Small intestine (tissue), 7 donors: ENCODE measurements at regions not wholly inside any gene's neighbourhood (a gene's known extent, or its start where the extent isn't known, plus 50 kb on each side); places are given as distances from the start of the nearest gene placed in this dataset.

Experiments
- DNase-seq, 2 donors: peaks; one replicate each; pipeline versions ENCODE4 v3.0.0 to v3.0.0-alpha.2; 2013
- FAIRE-seq: peaks from 2 replicates; lab custom pipeline; 2012; peaks lifted over from hg19 to GRCh38; lab: Jason Lieb, UNC
- H3K27ac ChIP-seq, 3 donors: one replicate each; pipeline ENCODE4 v1.5.1; 2013; ENCODE audit warnings: low read length in 2 of 3, mild to moderate bottlenecking in 2 of 3, control low read depth in 1 of 3, inconsistent platforms in 1 of 3, low read depth in 1 of 3, moderate library complexity in 1 of 3
- H3K27me3 ChIP-seq, 3 donors: one replicate each; pipeline ENCODE4 v1.6.1; 2013; ENCODE audit warnings: low read length in 3 of 3, inconsistent platforms in 1 of 3; ENCODE audit not compliant: control insufficient read depth in 3 of 3, insufficient read depth in 3 of 3
- H3K36me3 ChIP-seq, 3 donors: one replicate each; pipeline ENCODE4 v1.6.1; 2013; ENCODE audit warnings: low read length in 3 of 3, inconsistent platforms in 1 of 3, low read depth in 1 of 3, mild to moderate bottlenecking in 1 of 3, moderate library complexity in 1 of 3; ENCODE audit not compliant: control insufficient read depth in 3 of 3, insufficient read depth in 2 of 3
- H3K4me1 ChIP-seq, 3 donors: one replicate each; pipeline ENCODE4 v1.6.1; 2013; ENCODE audit warnings: low read length in 2 of 3, inconsistent platforms in 1 of 3, low read depth in 1 of 3, mild to moderate bottlenecking in 1 of 3, moderate library complexity in 1 of 3; ENCODE audit not compliant: control insufficient read depth in 3 of 3, insufficient read depth in 2 of 3
- H3K4me3 ChIP-seq, 3 donors: one replicate each; pipeline ENCODE4 v1.5.1; 2013; ENCODE audit warnings: low read length in 3 of 3, control low read depth in 1 of 3, inconsistent platforms in 1 of 3, low read depth in 1 of 3, mild to moderate bottlenecking in 1 of 3, moderate library complexity in 1 of 3
- H3K9me3 ChIP-seq, 2 donors: one replicate each; pipeline ENCODE4 v1.6.1; 2013; ENCODE audit warnings: low read depth in 1 of 2, low read length in 1 of 2; ENCODE audit not compliant: control insufficient read depth in 2 of 2, insufficient read depth in 1 of 2
- WGBS, 3 donors: extraction: QIAGEN DNeasy Blood & Tissue Kit; methylation state at CpG; one replicate each; pipeline ENCODE4 v1.1.7; 2013; 5-methylcytosine and 5-hydroxymethylcytosine counted together
- donor health status: healthy with polysubstance abuse.
- donor health status: control.
- donor health status: control.
- donor health status: Bipolar disorder and iron deficiency.
- donor health status: healthy.

GRCh38 chr3:127053026-127053425 is 70.1 kb downstream of the PLXNA1 start:
- H3K36me3 ChIP-seq = no peaks in the 10 kb centered on the region
- peaks cover 0 to 10% of the 10 kb centered on the region in 2 donors for H3K9me3 ChIP-seq
- FAIRE-seq (no peak), DNase-seq (no peak)
- H3K27me3 ChIP-seq = no peaks in the 10 kb centered on the region
- H3K4me3 ChIP-seq = no peak overlapping the region
- WGBS, 3 donors = 90 to 95% (median 92%) methylated on average over 6 of the region's 6 CpGs
- no peaks in the 10 kb centered on the region for H3K4me1 ChIP-seq
- H3K27ac ChIP-seq = no peak overlapping the region

- Histone ChIP-seq H3K9me3 (peaks cover 0 to 10% of the 10 kb centered on the region in 2 donors), H3K36me3 (no peaks in the 10 kb centered on the region), H3K27ac (no peak overlapping the region), H3K4me1 (no peaks in the 10 kb centered on the region), H3K4me3 (no peak overlapping the region), H3K27me3 (no peaks in the 10 kb centered on the region)
- FAIRE-seq (no peak), DNase-seq (no peak)
- 79 to 88% (median 86%) methylated on average over 5 of the region's 5 CpGs for WGBS, 3 donors
Measured at GRCh38 chr3:127053450-127053849, 70.5 kb downstream of the PLXNA1 start.

GRCh38 chr3:127053979-127054378 is 71.1 kb downstream of the PLXNA1 start:
- H3K4me1 ChIP-seq = no peaks in the 10 kb centered on the region
- H3K27ac ChIP-seq = no peak overlapping the region
- H3K27me3 ChIP-seq = no peaks in the 10 kb centered on the region
- DNase-seq = no peak
- FAIRE-seq = no peak
- H3K4me3 ChIP-seq = no peak overlapping the region
- 79 to 83% (median 82%) methylated on average over 4 of the region's 4 CpGs for WGBS, 3 donors
- peaks cover 0 to 10% of the 10 kb centered on the region in 2 donors for H3K9me3 ChIP-seq
- no peaks in the 10 kb centered on the region for H3K36me3 ChIP-seq

GRCh38 chr3:127056281-127056680 is 73.4 kb downstream of the PLXNA1 start:
- no peaks in the 10 kb centered on the region for H3K27me3 ChIP-seq
- no peak for DNase-seq
- WGBS, 3 donors = 85 to 89% (median 88%) methylated on average over 9 to 17 of the region's 17 CpGs
- no peaks in the 10 kb centered on the region for H3K4me1 ChIP-seq
- H3K9me3 ChIP-seq = peaks cover 0 to 5% of the 10 kb centered on the region in 2 donors
- no peak overlapping the region for H3K4me3 ChIP-seq
- no peak overlapping the region for H3K27ac ChIP-seq
- no peaks in the 10 kb centered on the region for H3K36me3 ChIP-seq
- FAIRE-seq = no peak

GRCh38 chr3:127056976-127057375 is 74.1 kb downstream of the PLXNA1 start:
- no peak for FAIRE-seq
- DNase-seq = no peak
- no peaks in the 10 kb centered on the region for H3K4me1 ChIP-seq
- H3K4me3 ChIP-seq = no peak overlapping the region
- peaks cover 0 to 3% (median 2%) of the 10 kb centered on the region in 3 donors for H3K27me3 ChIP-seq
- H3K9me3 ChIP-seq = peaks cover 0 to 5% of the 10 kb centered on the region in 2 donors
- 72 to 85% (median 84%) methylated on average over 2 of the region's 2 CpGs for WGBS, 3 donors
- no peak overlapping the region for H3K27ac ChIP-seq
- H3K36me3 ChIP-seq = no peaks in the 10 kb centered on the region

GRCh38 chr3:127059072-127059471 is 76.2 kb downstream of the PLXNA1 start:
- H3K36me3 ChIP-seq = no peaks in the 10 kb centered on the region
- 66 to 81% (median 71%) methylated on average over 4 of the region's 4 CpGs for WGBS, 3 donors
- H3K4me3 ChIP-seq = no peak overlapping the region
- H3K9me3 ChIP-seq = peaks cover 0 to 5% of the 10 kb centered on the region in 2 donors
- H3K27ac ChIP-seq = no peak overlapping the region
- DNase-seq (no peak), FAIRE-seq (no peak)
- peaks cover 0 to 5% (median 2%) of the 10 kb centered on the region in 3 donors for H3K27me3 ChIP-seq
- H3K4me1 ChIP-seq = no peaks in the 10 kb centered on the region

GRCh38 chr3:127061641-127062040 is 78.7 kb downstream of the PLXNA1 start:
- no peaks in the 10 kb centered on the region for H3K4me1 ChIP-seq
- WGBS, 3 donors = 49 to 66% (median 63%) methylated on average over 6 of the region's 6 CpGs
- no peak for DNase-seq
- H3K36me3 ChIP-seq = no peaks in the 10 kb centered on the region
- H3K27ac ChIP-seq = no peak overlapping the region
- H3K4me3 ChIP-seq = no peak overlapping the region
- no peak for FAIRE-seq
- peaks cover 0 to 5% (median 2%) of the 10 kb centered on the region in 3 donors for H3K27me3 ChIP-seq
- H3K9me3 ChIP-seq = peaks cover 0 to 3% of the 10 kb centered on the region in 2 donors

GRCh38 chr3:127062926-127063325 is 80.0 kb downstream of the PLXNA1 start:
- FAIRE-seq = no peak
- Histone ChIP-seq H3K27me3 (peaks cover 0 to 5% (median 2%) of the 10 kb centered on the region in 3 donors), H3K4me3 (no peak overlapping the region), H3K36me3 (no peaks in the 10 kb centered on the region), H3K9me3 (no peaks in the 10 kb centered on the region), H3K27ac (no peak overlapping the region), H3K4me1 (no peaks in the 10 kb centered on the region)
- WGBS, 3 donors = 74 to 80% (median 79%) methylated on average over 13 of the region's 13 CpGs
- no peak for DNase-seq

GRCh38 chr3:127063916-127064315 is 81.0 kb downstream of the PLXNA1 start:
- H3K4me1 ChIP-seq = no peaks in the 10 kb centered on the region
- H3K9me3 ChIP-seq = no peaks in the 10 kb centered on the region
- H3K36me3 ChIP-seq = no peaks in the 10 kb centered on the region
- peaks cover 0 to 5% (median 2%) of the 10 kb centered on the region in 3 donors for H3K27me3 ChIP-seq
- FAIRE-seq (no peak), DNase-seq (no peak)
- H3K4me3 ChIP-seq = no peak overlapping the region
- 80 to 91% (median 89%) methylated on average over 4 of the region's 4 CpGs for WGBS, 3 donors
- no peak overlapping the region for H3K27ac ChIP-seq
